ENCODE measurements at regions not wholly inside any gene's neighbourhood (a gene's known extent, or its start where the extent isn't known, plus 50 kb on each side); places are given as distances from the start of the nearest gene placed in this dataset.

DNA sequence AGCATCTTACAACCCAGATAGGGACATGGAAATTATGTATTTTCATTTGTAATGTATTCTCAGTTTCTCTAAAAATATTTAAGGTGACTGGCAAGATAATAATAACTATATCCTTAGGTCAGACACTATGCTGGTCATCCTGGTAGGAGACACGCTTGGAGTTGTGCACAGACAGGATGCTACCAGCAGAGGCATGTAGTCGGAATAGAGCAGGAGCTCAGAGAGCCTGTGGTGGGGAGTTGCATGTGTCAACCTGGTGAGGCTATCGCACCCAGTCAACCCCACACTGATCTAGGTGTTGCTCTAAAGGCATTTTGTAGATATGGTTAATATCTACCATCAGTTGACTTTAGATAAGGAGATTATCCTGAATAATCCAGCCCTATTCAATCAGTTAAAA, 318.5 kb downstream of the MIAT start:
- TF ChIP-seq EP300 (IDR thresholded peaks at IDR 0.05): no peak
- TF ChIP-seq CTCF (IDR thresholded peaks at IDR 0.05): no peak
- no peak for TF ChIP-seq POLR2A (IDR thresholded peaks at IDR 0.05)

All from suprapubic skin (tissue), 3 donors.